CD14-positive monocyte (primary cell): ENCODE measurements at regions not wholly inside any gene's neighbourhood (a gene's known extent, or its start where the extent isn't known, plus 50 kb on each side); places are given as distances from the start of the nearest gene placed in this dataset.

Experiments used
- DNase-seq, 3 donors: peaks; one replicate each; pipeline ENCODE4 v3.0.0-alpha.2; 2011 to 2022
- H2AFZ ChIP-seq: 2 replicates; pipeline ENCODE4 v1.6.0; 2012; ENCODE audit warnings: mild to moderate bottlenecking, low read depth, low read length, inconsistent platforms; ENCODE audit not compliant: insufficient read depth, poor library complexity, severe bottlenecking
- H3K27ac ChIP-seq, 2 donors: 1 replicate in 1 of 2; 2 replicates in 1 of 2; pipeline ENCODE4 v1.5.1; 2012 to 2013; ENCODE audit warnings: low read length in 2 of 2, control low read depth in 1 of 2, inconsistent platforms in 1 of 2, low read depth in 1 of 2, mild to moderate bottlenecking in 1 of 2
- H3K27me3 ChIP-seq, 2 donors: one replicate each; pipeline versions ENCODE4 v1.6.0 to v1.6.1; 2011 to 2013; ENCODE audit warnings: low read length in 2 of 2; ENCODE audit not compliant: control insufficient read depth in 2 of 2, insufficient read depth in 2 of 2
- H3K36me3 ChIP-seq, 2 donors: replicated peaks in 1 of 2; 1 replicate in 1 of 2; 2 replicates in 1 of 2; pipeline versions ENCODE4 v1.5.1 to v1.6.1; 2012 to 2013; ENCODE audit warnings: low read length in 2 of 2, control low read depth in 1 of 2, inconsistent platforms in 1 of 2, mild to moderate bottlenecking in 1 of 2; ENCODE audit not compliant: insufficient read depth in 2 of 2, control insufficient read depth in 1 of 2
- H3K4me1 ChIP-seq, 2 donors: 1 replicate in 1 of 2; 2 replicates in 1 of 2; pipeline versions ENCODE4 v1.5.1 to v1.6.1; 2012 to 2013; ENCODE audit warnings: low read length in 2 of 2, control low read depth in 1 of 2, inconsistent platforms in 1 of 2, mild to moderate bottlenecking in 1 of 2, moderate library complexity in 1 of 2; ENCODE audit not compliant: insufficient read depth in 2 of 2, control insufficient read depth in 1 of 2
- H3K4me2 ChIP-seq: replicated peaks from 2 replicates; pipeline ENCODE3; 2012; ENCODE audit warnings: low read length, moderate library complexity, mild to moderate bottlenecking; ENCODE audit not compliant: poor library complexity, severe bottlenecking; ENCODE audit errors: extremely low read depth
- H3K4me3 ChIP-seq, 3 experiments: fragments of 200-600 bp in 1 of 3; sonication (generic) in 1 of 3; replicated peaks in 1 of 3; 1 replicate in 2 of 3; 2 replicates in 1 of 3; pipeline ENCODE4 v1.5.1; 2011 to 2013; ENCODE audit warnings: low read length in 3 of 3, mild to moderate bottlenecking in 3 of 3, control low read depth in 2 of 3, low read depth in 2 of 3, inconsistent platforms in 1 of 3, moderate library complexity in 1 of 3
- H3K79me2 ChIP-seq: 2 replicates; pipeline ENCODE4 v1.6.0; 2012; ENCODE audit warnings: mild to moderate bottlenecking, control low read depth, inconsistent platforms, low read length, moderate library complexity; ENCODE audit not compliant: insufficient read depth
- H3K9ac ChIP-seq: 2 replicates; pipeline ENCODE4 v1.6.0; 2017; ENCODE audit warnings: low read length, mild to moderate bottlenecking; ENCODE audit not compliant: insufficient read depth, poor library complexity, severe bottlenecking
- H3K9me3 ChIP-seq, 2 donors: replicated peaks in 1 of 2; 1 replicate in 1 of 2; 2 replicates in 1 of 2; pipeline versions ENCODE4 v1.5.1 to v1.6.1; 2012 to 2013; ENCODE audit warnings: low read length in 2 of 2, control low read depth in 1 of 2; ENCODE audit not compliant: control insufficient read depth in 1 of 2, insufficient read depth in 1 of 2
- H4K20me1 ChIP-seq: 2 replicates; pipeline ENCODE4 v1.6.0; 2012; ENCODE audit warnings: mild to moderate bottlenecking, low read length, control low read depth, moderate library complexity; ENCODE audit not compliant: insufficient read depth
- H3K27ac Mint-ChIP-seq, 7 donors: one replicate each; pipeline ENCODE4 v1.8.0; 2020; ENCODE audit warnings: mild to moderate bottlenecking in 7 of 7, mixed read lengths in 7 of 7, moderate library complexity in 6 of 7, inconsistent platforms in 2 of 7
- H3K27me3 Mint-ChIP-seq, 3 donors: one replicate each; pipeline ENCODE4 v1.8.0; 2021 to 2022; ENCODE audit warnings: low read depth in 3 of 3, mild to moderate bottlenecking in 3 of 3, mixed read lengths in 3 of 3, moderate library complexity in 3 of 3, inconsistent platforms in 1 of 3
- H3K36me3 Mint-ChIP-seq, 2 donors: one replicate each; pipeline ENCODE4 v1.8.0; 2020; ENCODE audit warnings: mixed read lengths in 2 of 2, inconsistent platforms in 1 of 2, mild to moderate bottlenecking in 1 of 2
- H3K4me1 Mint-ChIP-seq: one replicate; pipeline ENCODE4 v1.8.0; 2020; ENCODE audit warnings: mild to moderate bottlenecking, mixed read lengths
- H3K4me3 Mint-ChIP-seq, 2 donors: one replicate each; pipeline ENCODE4 v1.8.0; 2020; ENCODE audit warnings: mild to moderate bottlenecking in 2 of 2, mixed read lengths in 2 of 2, moderate library complexity in 1 of 2
- H3K9me3 Mint-ChIP-seq, 7 donors: one replicate each; pipeline ENCODE4 v1.8.0; 2020 to 2022; ENCODE audit warnings: mixed read lengths in 7 of 7, mild to moderate bottlenecking in 6 of 7, moderate library complexity in 6 of 7, inconsistent platforms in 2 of 7
- CTCF ChIP-seq: fragments of 200-600 bp; IDR thresholded peaks from one replicate; pipeline ENCODE4 v1.8.0; 2022; ENCODE audit warnings: antibody characterized with exemption, mild to moderate bottlenecking
- WGBS: methylation state at CpG from one replicate; pipeline ENCODE4 v1.1.5; 2013; ENCODE audit warnings: missing lambda C conversion rate; ENCODE audit not compliant: insufficient coverage; 5-methylcytosine and 5-hydroxymethylcytosine counted together
- intact Hi-C, 2 donors: fragments of 100-400 bp; cut with micrococcal nuclease; formaldehyde crosslinking; loops; one replicate each; pipeline versions ENCODE4 v1.15.0 to v1.15.1; 2023

DNA sequence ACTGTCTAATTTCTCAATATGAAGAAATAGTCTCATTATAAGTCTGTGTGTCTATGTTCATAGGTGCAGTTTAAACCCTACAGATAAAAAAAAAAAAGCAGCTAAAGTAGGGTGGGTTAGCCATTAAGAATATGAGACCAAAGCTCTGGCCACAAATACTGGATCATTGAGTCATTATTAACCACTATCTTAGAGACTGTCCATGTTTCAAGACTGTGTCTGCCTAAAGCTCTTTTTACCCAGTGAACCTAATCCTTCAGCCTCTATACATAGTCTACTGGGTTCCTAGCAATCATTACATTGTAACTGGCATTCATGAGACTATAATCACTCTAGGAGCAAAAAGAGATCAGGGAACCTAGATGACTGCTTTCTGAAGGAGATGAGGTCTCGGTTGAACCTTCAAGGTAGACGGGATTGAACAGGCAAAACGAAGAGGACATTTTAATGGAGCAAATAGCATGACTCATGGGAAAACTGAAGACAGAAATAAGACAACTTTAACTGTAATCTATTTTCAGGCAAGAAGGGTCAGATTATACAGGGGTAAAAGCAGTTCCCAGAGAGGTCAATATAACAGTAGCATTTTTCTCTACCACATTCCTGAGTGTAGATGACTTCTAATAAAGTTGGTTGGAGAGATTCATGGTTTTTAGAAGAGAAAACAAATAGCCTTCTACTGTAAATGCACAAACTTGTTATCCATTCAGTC lies 64.0 kb upstream of the FIBIN start:
- Histone ChIP-seq H3K36me3 (no peaks in the 10 kb centered on the region), H3K4me1 (no peaks in the 10 kb centered on the region), H3K9me3 (peaks cover 8 to 34% of the 10 kb centered on the region in 2 donors), H3K4me2 (no peak overlapping the region), H2AFZ (no peak overlapping the region), H3K4me3 (no peak overlapping the region), H3K27ac (no peak overlapping the region), H3K9ac (no peak overlapping the region), H3K27me3 (no peaks in the 10 kb centered on the region), H3K79me2 (no peaks in the 10 kb centered on the region), H4K20me1 (no peaks in the 10 kb centered on the region)
- no peak for DNase-seq
- TF ChIP-seq CTCF = no peak
- intact Hi-C loops = no loop called here
- Mint-ChIP-seq H3K27me3 (peaks cover 0 to 3% (median 3%) of the 10 kb centered on the region in 3 donors), H3K4me1 (no peaks in the 10 kb centered on the region), H3K27ac (no peak overlapping the region), H3K9me3 (peaks cover 2 to 9% (median 5%) of the 10 kb centered on the region in 7 donors), H3K4me3 (no peak overlapping the region), H3K36me3 (no peaks in the 10 kb centered on the region)
- 100% methylated on average over 2 of the region's 3 CpGs for WGBS

- peaks cover 0 to 3% (median 3%) of the 10 kb centered on the region in 3 donors for H3K27me3 Mint-ChIP-seq
- no peak overlapping the region for H3K9ac ChIP-seq
- peaks cover 2 to 9% (median 5%) of the 10 kb centered on the region in 7 donors for H3K9me3 Mint-ChIP-seq
- H3K4me1 Mint-ChIP-seq = no peaks in the 10 kb centered on the region
- H2AFZ ChIP-seq = no peak overlapping the region
- DNase-seq = no peak
- peaks cover 8 to 38% of the 10 kb centered on the region in 2 donors for H3K9me3 ChIP-seq
- no CpG with 5 or more reads among the region's 1 CpG for WGBS
- no peak for TF ChIP-seq CTCF
- H3K4me3 Mint-ChIP-seq = no peak overlapping the region
- no peaks in the 10 kb centered on the region for H3K36me3 Mint-ChIP-seq
- H3K79me2 ChIP-seq = no peaks in the 10 kb centered on the region
- no peaks in the 10 kb centered on the region for H3K27me3 ChIP-seq
- intact Hi-C loops = no loop called here
- no peak overlapping the region for H3K27ac Mint-ChIP-seq
- no peaks in the 10 kb centered on the region for H3K36me3 ChIP-seq
- H3K4me1 ChIP-seq = no peaks in the 10 kb centered on the region
- no peak overlapping the region for H3K4me3 ChIP-seq
- H4K20me1 ChIP-seq = no peaks in the 10 kb centered on the region
- no peak overlapping the region for H3K4me2 ChIP-seq
- H3K27ac ChIP-seq = no peak overlapping the region
These were observed 63.2 kb upstream of the FIBIN start for GRCh38 chr11:26930518-26931247.
